AG09309 (cell line): ENCODE measurements at regions not wholly inside any gene's neighbourhood (a gene's known extent, or its start where the extent isn't known, plus 50 kb on each side); places are given as distances from the start of the nearest gene placed in this dataset.

Experiments
- DNase-seq: peaks from one replicate; pipeline ENCODE4 v3.0.0-alpha.2; 2010; ENCODE audit warnings: low read depth
- H3K4me3 ChIP-seq: 2 replicates; pipeline ENCODE4 v1.5.1; 2011; ENCODE audit warnings: mild to moderate bottlenecking, low read depth, low read length, moderate library complexity; ENCODE audit not compliant: control insufficient read depth
- TF ChIP-seq, protein P1 (sequence below): IDR thresholded peaks from 2 replicates; pipeline ENCODE4 v1.5.1; 2011; ENCODE audit warnings: mild to moderate bottlenecking, low read depth, low read length, inconsistent platforms; ENCODE audit not compliant: insufficient read depth, control insufficient read depth; ENCODE audit errors: missing control alignments

DNA sequence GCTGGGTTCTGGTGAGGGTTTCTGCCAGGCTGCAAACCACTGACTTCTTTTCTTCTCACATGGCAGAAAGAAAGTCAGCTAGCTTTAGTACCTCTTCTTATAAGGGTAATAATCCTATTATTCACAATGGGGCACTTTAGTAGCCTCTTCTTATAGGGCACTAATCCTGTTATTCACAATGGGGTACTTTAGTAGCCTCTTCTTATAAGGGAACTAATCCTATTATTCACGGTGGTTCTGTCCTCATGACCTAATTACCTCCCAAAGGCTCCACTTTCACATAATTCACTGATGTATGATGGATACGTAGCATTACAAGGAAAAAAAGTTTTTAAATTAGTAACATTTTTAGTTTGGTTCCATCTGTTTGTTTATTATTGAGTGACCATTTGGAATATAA lies 671.3 kb downstream of the NSUN3 start:
- no peak for DNase-seq
- H3K4me3 ChIP-seq: no peak overlapping the region
- TF ChIP-seq, protein P1, sequence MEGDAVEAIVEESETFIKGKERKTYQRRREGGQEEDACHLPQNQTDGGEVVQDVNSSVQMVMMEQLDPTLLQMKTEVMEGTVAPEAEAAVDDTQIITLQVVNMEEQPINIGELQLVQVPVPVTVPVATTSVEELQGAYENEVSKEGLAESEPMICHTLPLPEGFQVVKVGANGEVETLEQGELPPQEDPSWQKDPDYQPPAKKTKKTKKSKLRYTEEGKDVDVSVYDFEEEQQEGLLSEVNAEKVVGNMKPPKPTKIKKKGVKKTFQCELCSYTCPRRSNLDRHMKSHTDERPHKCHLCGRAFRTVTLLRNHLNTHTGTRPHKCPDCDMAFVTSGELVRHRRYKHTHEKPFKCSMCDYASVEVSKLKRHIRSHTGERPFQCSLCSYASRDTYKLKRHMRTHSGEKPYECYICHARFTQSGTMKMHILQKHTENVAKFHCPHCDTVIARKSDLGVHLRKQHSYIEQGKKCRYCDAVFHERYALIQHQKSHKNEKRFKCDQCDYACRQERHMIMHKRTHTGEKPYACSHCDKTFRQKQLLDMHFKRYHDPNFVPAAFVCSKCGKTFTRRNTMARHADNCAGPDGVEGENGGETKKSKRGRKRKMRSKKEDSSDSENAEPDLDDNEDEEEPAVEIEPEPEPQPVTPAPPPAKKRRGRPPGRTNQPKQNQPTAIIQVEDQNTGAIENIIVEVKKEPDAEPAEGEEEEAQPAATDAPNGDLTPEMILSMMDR: no peak

DNA sequence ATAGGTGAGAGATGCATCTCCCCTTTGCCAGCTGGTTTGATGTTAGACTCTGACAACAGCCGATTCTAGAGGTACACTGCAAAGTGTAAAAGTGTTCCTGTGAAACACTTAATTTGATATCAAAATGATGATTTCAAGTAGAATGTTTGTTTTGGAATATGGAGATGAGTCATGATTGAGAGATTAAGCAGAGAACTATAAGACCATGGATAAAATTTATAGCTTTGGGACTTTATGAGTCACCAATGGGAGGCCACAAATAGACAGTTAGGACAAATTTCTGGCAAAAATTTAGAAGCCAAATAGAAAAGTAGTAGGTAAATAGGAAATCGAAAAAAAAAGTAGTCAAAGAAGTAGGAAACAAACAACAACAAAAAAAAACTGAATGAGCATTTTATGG lies 672.5 kb downstream of the NSUN3 start:
- TF ChIP-seq, protein P1: no peak
- no peak overlapping the region for H3K4me3 ChIP-seq
- DNase-seq: no peak

DNA sequence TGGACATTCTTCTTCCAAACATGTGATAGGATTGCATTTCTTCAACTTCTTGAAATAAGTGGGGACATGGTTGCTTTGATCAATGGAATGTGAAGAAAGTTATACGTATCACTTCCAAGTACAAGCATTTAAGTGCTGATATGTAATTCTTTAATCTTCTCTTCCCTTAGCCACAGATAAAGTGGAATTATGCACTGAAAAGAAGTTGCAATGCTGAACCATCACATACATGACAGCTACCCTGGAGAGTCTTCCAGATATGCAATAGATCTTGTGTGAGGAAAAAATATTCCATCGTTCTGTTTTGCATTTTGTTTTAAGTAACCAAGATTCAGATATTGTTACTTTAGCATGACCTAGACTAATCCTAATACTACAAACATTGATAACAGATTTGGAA lies 674.3 kb downstream of the NSUN3 start:
- TF ChIP-seq, protein P1: no peak
- no peak overlapping the region for H3K4me3 ChIP-seq
- DNase-seq: no peak

DNA sequence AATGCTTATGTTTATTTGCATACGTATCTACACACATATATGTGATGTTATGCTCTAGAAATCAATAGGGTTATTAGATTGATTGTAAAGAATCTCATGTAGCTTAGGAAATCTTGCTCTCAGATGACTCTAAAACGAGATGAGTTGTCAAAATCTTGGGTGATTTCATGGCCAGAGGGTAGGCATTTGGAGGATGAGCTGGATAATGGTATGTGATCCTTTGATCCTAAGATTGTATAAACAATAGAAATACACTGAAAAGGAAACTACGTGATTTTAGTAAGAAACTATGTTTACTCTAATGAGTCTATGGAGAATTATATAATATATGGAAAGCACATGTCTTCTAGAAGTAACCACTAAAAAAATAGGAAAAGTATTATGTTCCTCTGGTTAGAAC lies 676.6 kb downstream of the NSUN3 start:
- DNase-seq: no peak
- TF ChIP-seq, protein P1: no peak
- H3K4me3 ChIP-seq: no peak overlapping the region

DNA sequence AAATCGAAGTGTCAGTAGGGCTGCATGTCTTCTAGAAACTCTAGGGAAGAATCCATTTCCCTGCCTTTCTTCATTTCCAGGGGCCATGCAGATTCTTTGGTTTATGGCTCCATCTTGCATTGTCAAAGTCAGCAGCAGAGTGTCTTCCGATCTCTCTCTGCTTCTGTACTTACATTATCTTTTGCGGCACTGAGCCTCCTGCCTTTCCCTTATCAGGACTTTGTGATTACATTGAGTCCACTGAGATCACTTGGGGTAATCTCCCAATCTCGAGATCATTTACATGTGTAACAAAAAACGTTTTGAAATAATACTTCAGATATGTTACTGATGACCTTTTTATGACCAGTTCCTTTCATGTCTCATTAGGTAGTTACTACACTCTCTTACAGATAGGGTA lies 695.9 kb downstream of the NSUN3 start:
- TF ChIP-seq, protein P1: no peak
- H3K4me3 ChIP-seq: no peak overlapping the region

DNA sequence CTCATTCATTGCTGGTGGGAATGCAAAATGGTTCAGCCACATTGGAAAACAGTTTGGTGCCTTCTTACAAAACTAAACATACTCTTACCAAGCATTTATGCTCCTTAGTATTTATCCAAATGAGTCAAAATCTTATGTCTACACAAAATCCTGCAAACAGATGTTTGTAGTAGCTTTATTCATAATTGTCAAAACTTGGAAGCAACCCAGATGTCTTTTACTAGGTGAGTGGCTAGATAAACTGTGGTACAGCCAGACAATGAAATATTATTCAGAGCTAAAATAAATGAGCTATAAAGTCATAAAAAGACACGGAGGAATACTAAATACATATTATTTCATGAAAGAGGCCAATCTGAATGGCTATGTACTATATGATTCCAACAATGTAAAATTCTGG lies 709.5 kb downstream of the NSUN3 start:
- DNase-seq: no peak
- H3K4me3 ChIP-seq: no peak overlapping the region
- TF ChIP-seq, protein P1: no peak

More for the DNA sequence above, 695.9 kb downstream of the NSUN3 start:
- DNase-seq: no peak

DNA sequence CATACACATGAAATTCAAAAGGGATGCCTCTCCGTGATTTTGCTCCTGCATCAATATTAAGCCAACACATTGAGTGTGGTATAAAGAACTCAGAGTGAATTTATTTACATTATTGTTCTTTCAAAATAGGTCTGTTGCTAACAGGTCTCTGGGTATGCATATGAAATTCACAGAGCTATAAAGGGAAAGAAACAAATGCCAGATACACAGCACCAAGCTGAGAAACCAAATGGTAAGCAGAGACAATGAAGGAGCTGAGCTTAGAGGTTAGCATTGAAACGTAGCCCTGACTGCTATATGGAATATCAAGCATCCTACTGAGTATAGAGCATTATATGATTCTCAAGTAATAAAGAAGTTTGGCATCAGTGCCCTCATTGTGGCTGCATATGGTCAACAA lies 712.9 kb downstream of the NSUN3 start:
- DNase-seq: no peak
- no peak overlapping the region for H3K4me3 ChIP-seq
- TF ChIP-seq, protein P1: no peak
